ENCODE measurements at regions not wholly inside any gene's neighbourhood (a gene's known extent, or its start where the extent isn't known, plus 50 kb on each side); places are given as distances from the start of the nearest gene placed in this dataset.

DNA sequence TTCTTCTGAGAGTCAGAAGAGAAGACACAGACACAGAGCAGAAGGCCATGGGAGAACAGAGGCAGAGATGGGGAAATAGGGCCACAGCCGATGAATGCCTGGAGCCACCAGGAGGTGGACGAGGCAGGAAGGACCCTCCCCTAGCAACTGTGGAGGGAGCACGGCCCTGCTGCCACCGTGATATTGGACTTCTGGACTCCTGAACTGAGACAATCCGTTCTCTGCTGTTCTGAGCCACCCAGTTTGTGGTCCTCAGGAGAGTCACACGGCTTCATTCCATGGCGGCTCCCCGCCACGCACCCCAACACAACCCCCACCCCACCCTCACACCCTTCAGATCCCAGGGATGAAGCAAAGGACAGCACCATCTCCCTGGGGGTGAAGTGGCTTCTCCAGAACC lies 338.1 kb downstream of the CTTN start:
- 87% methylated on average over 5 of the region's 9 CpGs for WGBS (ENCODE audit: insufficient coverage)
- Histone ChIP-seq H3K4me1 (ENCODE audit: control extremely low read depth in 1 of 4, control insufficient read depth in 4 of 4, insufficient read depth in 4 of 4, low read length in 3 of 4) (no peaks in the 10 kb centered on the region), H3K27ac (ENCODE audit: insufficient read depth in 1 of 2, low read depth in 1 of 2, low read length in 2 of 2, poor library complexity in 1 of 2, severe bottlenecking in 2 of 2) (no peak overlapping the region), H3K9me3 (ENCODE audit: control extremely low read depth in 1 of 5, control insufficient read depth in 4 of 5, insufficient read depth in 2 of 5, low read depth in 1 of 5, low read length in 4 of 5) (no peaks in the 10 kb centered on the region), H3K4me3 (ENCODE audit: control insufficient read depth in 1 of 7, extremely low read depth in 1 of 7, insufficient read depth in 4 of 7, low read depth in 2 of 7, low read length in 6 of 7) (no peak overlapping the region), H3K27me3 (replicated peaks in 2 of 5; ENCODE audit: control insufficient read depth in 4 of 5, insufficient read depth in 5 of 5, low read length in 4 of 5) (peaks cover 0 to 6% (median under 1%) of the 10 kb centered on the region in 5 experiments), H3K36me3 (ENCODE audit: control insufficient read depth in 4 of 4, insufficient read depth in 4 of 4, low read length in 3 of 4) (no peaks in the 10 kb centered on the region)
- POLR2A ChIA-PET: no interaction called here
- no peak for DNase-seq
- CTCF ChIA-PET: no interaction called here

DNA sequence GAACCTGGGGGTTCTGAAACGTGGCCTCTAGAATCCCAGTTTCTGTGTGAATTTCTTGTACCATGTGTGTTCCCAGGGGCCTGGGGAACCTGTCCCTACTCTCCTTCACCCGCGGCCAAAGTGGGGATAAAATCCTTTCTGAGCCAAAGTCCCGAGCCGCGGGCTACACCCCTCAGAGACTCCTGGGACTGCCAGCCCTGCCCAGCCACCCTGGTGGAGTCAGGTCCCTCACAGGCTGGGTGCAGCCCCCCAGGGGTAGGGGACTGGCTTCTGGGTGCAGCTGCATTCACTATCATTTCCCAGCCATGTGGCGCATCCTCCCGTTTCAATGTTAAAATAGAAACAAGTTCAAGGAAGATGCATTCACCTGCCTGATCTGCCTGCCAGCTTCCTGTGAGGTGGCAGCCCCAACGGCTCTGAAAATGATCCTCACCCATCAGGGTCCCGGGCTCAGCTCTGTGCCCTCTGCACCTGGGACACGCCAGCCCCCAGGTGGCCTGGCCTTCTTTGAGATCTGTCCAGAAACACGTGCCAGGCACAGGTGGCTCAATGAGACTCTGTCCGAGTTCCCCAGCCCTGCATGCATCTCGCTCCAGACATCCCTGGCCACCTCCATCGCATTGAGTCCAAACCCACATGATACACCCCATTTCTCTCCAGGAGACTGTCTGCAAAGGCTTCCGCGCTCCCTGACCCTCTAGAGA lies 338.8 kb downstream of the CTTN start:
- Histone ChIP-seq H3K4me3 (ENCODE audit: control insufficient read depth in 1 of 7, extremely low read depth in 1 of 7, insufficient read depth in 4 of 7, low read depth in 2 of 7, low read length in 6 of 7) (no peak overlapping the region), H3K27me3 (replicated peaks in 2 of 5; ENCODE audit: control insufficient read depth in 4 of 5, insufficient read depth in 5 of 5, low read length in 4 of 5) (peaks cover 0 to 9% (median 5%) of the 10 kb centered on the region in 5 experiments), H3K9me3 (ENCODE audit: control extremely low read depth in 1 of 5, control insufficient read depth in 4 of 5, insufficient read depth in 2 of 5, low read depth in 1 of 5, low read length in 4 of 5) (no peaks in the 10 kb centered on the region), H3K4me1 (ENCODE audit: control extremely low read depth in 1 of 4, control insufficient read depth in 4 of 4, insufficient read depth in 4 of 4, low read length in 3 of 4) (no peaks in the 10 kb centered on the region), H3K36me3 (ENCODE audit: control insufficient read depth in 4 of 4, insufficient read depth in 4 of 4, low read length in 3 of 4) (no peaks in the 10 kb centered on the region), H3K27ac (ENCODE audit: insufficient read depth in 1 of 2, low read depth in 1 of 2, low read length in 2 of 2, poor library complexity in 1 of 2, severe bottlenecking in 2 of 2) (no peak overlapping the region)
- CTCF ChIA-PET: no interaction called here
- DNase-seq: no peak
- POLR2A ChIA-PET: no interaction called here
- 94% methylated on average over 15 of the region's 17 CpGs for WGBS (ENCODE audit: insufficient coverage)

DNA sequence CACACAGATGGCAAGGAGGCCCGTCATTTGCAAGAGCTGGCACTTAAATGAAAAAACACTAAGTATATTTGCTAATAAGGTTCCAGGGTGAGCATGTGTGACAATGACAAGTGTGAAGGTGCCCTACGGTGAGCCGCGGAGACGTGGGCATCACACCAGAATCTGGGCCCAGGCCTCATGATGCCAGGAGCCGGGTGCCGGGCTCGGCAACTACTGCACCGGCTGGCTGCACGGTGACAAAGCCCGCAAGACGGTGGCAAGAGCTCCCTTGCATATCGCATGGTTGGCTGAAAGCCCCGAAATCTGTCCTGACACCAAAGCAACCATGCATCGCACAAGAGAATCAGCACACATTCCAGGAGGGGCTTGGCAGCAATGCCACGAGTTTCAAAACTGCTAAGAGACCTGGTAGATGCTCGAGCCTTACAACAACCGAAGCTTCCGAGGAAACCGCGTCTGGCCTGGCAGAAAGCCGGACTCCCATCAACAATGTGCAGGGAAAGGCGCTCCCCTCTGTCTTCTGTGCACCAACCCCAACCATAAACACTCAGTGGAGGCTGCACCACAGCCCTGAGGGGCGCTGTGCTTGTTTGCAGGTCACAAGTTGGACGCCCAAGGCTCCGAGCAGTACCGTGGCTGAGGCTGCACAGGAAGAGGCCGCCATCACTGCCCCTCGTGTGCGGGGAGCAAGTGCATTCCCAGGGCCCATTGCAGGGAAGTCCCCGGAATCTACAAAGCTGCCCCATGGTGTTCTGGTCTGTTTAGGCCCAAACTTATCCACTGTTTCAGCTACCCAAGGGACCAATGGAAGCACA lies 339.7 kb downstream of the CTTN start:
- Histone ChIP-seq H3K4me1 (ENCODE audit: control extremely low read depth in 1 of 4, control insufficient read depth in 4 of 4, insufficient read depth in 4 of 4, low read length in 3 of 4) (no peaks in the 10 kb centered on the region), H3K4me3 (ENCODE audit: control insufficient read depth in 1 of 7, extremely low read depth in 1 of 7, insufficient read depth in 4 of 7, low read depth in 2 of 7, low read length in 6 of 7) (no peak overlapping the region), H3K27me3 (replicated peaks in 2 of 5; ENCODE audit: control insufficient read depth in 4 of 5, insufficient read depth in 5 of 5, low read length in 4 of 5) (peaks cover 0 to 19% (median 5%) of the 10 kb centered on the region in 5 experiments), H3K36me3 (ENCODE audit: control insufficient read depth in 4 of 4, insufficient read depth in 4 of 4, low read length in 3 of 4) (no peaks in the 10 kb centered on the region), H3K9me3 (ENCODE audit: control extremely low read depth in 1 of 5, control insufficient read depth in 4 of 5, insufficient read depth in 2 of 5, low read depth in 1 of 5, low read length in 4 of 5) (no peaks in the 10 kb centered on the region), H3K27ac (ENCODE audit: insufficient read depth in 1 of 2, low read depth in 1 of 2, low read length in 2 of 2, poor library complexity in 1 of 2, severe bottlenecking in 2 of 2) (no peak overlapping the region)
- POLR2A ChIA-PET: no interaction called here
- CTCF ChIA-PET: no interaction called here
- no peak for DNase-seq
- 96% methylated on average over 30 of the region's 31 CpGs for WGBS (ENCODE audit: insufficient coverage)

DNA sequence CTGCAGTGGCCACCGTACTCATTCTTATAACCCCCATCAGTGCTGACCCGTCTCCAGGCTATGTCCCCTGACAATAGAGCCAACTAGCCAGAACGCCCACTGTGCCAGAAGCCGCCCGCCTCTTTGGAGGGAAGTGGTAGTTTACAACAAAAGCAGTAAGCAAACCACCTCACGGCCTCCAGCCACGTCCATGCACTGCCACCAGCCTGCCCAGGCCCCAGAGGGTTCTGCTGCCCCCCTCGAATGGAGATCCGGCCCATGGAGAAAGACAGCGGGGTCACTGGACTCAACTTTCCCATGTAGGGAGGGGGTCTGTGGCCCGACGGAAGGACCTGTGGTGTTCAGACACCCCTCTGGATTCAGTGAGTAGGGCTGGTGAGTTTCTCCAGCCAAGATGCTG lies 340.3 kb downstream of the CTTN start:
- no peak overlapping the region for H3K4me3 ChIP-seq (ENCODE audit: control insufficient read depth in 1 of 7, extremely low read depth in 1 of 7, insufficient read depth in 4 of 7, low read depth in 2 of 7, low read length in 6 of 7)
- H3K27me3 ChIP-seq (replicated peaks in 2 of 5; ENCODE audit: control insufficient read depth in 4 of 5, insufficient read depth in 5 of 5, low read length in 4 of 5): peaks cover 0 to 25% (median 7%) of the 10 kb centered on the region in 5 experiments
- CTCF ChIA-PET: no interaction called here
- DNase-seq: no peak
- POLR2A ChIA-PET: no interaction called here
- no peaks in the 10 kb centered on the region for H3K36me3 ChIP-seq (ENCODE audit: control insufficient read depth in 4 of 4, insufficient read depth in 4 of 4, low read length in 3 of 4)
- no peak overlapping the region for H3K27ac ChIP-seq (ENCODE audit: insufficient read depth in 1 of 2, low read depth in 1 of 2, low read length in 2 of 2, poor library complexity in 1 of 2, severe bottlenecking in 2 of 2)
- no peaks in the 10 kb centered on the region for H3K4me1 ChIP-seq (ENCODE audit: control extremely low read depth in 1 of 4, control insufficient read depth in 4 of 4, insufficient read depth in 4 of 4, low read length in 3 of 4)
- 98% methylated on average over 12 of the region's 12 CpGs for WGBS (ENCODE audit: insufficient coverage)
- H3K9me3 ChIP-seq (ENCODE audit: control extremely low read depth in 1 of 5, control insufficient read depth in 4 of 5, insufficient read depth in 2 of 5, low read depth in 1 of 5, low read length in 4 of 5): no peaks in the 10 kb centered on the region

DNA sequence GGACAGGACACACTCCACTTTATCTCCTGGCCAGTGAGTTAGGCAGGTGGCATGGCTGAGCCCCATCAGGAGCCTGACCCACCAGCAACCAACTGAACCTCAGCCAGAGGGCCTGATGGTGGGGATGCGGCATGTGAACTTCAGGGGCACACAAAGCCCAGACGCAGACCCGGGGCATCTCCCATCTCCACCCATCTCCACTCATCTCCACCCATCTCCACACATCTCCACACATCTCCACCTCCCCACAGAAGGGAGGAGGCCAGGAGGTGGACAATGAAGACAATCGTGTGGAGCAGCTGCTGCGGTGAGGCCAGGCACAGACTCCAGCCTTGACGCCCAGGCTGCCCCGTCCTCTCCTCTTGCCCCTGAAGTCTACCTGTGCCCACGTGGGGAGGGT lies 340.8 kb downstream of the CTTN start:
- no peaks in the 10 kb centered on the region for H3K4me1 ChIP-seq (ENCODE audit: control extremely low read depth in 1 of 4, control insufficient read depth in 4 of 4, insufficient read depth in 4 of 4, low read length in 3 of 4)
- no peaks in the 10 kb centered on the region for H3K9me3 ChIP-seq (ENCODE audit: control extremely low read depth in 1 of 5, control insufficient read depth in 4 of 5, insufficient read depth in 2 of 5, low read depth in 1 of 5, low read length in 4 of 5)
- DNase-seq: no peak
- no peaks in the 10 kb centered on the region for H3K36me3 ChIP-seq (ENCODE audit: control insufficient read depth in 4 of 4, insufficient read depth in 4 of 4, low read length in 3 of 4)
- H3K4me3 ChIP-seq (ENCODE audit: control insufficient read depth in 1 of 7, extremely low read depth in 1 of 7, insufficient read depth in 4 of 7, low read depth in 2 of 7, low read length in 6 of 7): no peak overlapping the region
- CTCF ChIA-PET: no interaction called here
- POLR2A ChIA-PET: no interaction called here
- H3K27ac ChIP-seq (ENCODE audit: insufficient read depth in 1 of 2, low read depth in 1 of 2, low read length in 2 of 2, poor library complexity in 1 of 2, severe bottlenecking in 2 of 2): no peak overlapping the region
- peaks cover 0 to 29% (median 7%) of the 10 kb centered on the region in 5 experiments for H3K27me3 ChIP-seq (replicated peaks in 2 of 5; ENCODE audit: control insufficient read depth in 4 of 5, insufficient read depth in 5 of 5, low read length in 4 of 5)
- 96% methylated on average over 8 of the region's 8 CpGs for WGBS (ENCODE audit: insufficient coverage)

DNA sequence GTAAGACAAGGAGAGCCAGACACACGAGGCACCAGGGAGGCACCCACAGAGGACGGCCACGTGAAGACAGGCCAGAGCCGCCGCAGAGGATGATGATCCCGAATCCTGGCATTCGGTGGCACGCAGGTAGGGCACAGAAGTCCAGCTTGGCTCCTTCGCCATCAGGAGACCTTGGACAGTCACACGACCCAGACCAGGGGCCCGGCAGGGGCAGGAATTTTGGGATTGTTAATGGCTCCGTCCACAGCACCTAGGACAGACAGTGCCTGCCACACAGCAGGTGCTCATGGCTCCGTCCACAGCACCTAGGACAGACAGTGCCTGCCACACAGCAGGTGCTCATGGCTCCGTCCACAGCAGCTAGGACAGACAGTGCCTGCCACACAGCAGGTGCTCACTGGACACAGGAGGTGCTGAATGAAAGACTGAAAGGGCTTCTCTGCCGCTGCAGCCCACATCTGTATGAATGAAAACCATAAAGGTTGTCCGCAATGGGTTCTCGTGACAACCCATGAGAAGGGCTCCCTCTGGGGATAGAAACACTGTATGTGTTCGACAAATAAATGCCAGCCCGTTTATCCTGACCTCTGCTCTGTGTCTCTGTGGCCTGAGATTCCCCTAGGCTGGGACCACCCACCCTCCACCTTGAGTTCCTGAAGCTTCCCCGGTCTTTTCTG lies 341.6 kb downstream of the CTTN start:
- DNase-seq: peak in 2 of 3 donors; percentile 9 to 11
- CTCF ChIA-PET: no interaction called here
- WGBS (ENCODE audit: insufficient coverage): 88% methylated on average over 19 of the region's 20 CpGs
- no peaks in the 10 kb centered on the region for H3K36me3 ChIP-seq (ENCODE audit: control insufficient read depth in 4 of 4, insufficient read depth in 4 of 4, low read length in 3 of 4)
- H3K27me3 ChIP-seq (replicated peaks in 2 of 5; ENCODE audit: control insufficient read depth in 4 of 5, insufficient read depth in 5 of 5, low read length in 4 of 5): peaks cover 0 to 32% (median 7%) of the 10 kb centered on the region in 5 experiments
- H3K27ac ChIP-seq (ENCODE audit: insufficient read depth in 1 of 2, low read depth in 1 of 2, low read length in 2 of 2, poor library complexity in 1 of 2, severe bottlenecking in 2 of 2): no peak overlapping the region
- no peak overlapping the region for H3K4me3 ChIP-seq (ENCODE audit: control insufficient read depth in 1 of 7, extremely low read depth in 1 of 7, insufficient read depth in 4 of 7, low read depth in 2 of 7, low read length in 6 of 7)
- no peaks in the 10 kb centered on the region for H3K4me1 ChIP-seq (ENCODE audit: control extremely low read depth in 1 of 4, control insufficient read depth in 4 of 4, insufficient read depth in 4 of 4, low read length in 3 of 4)
- H3K9me3 ChIP-seq (ENCODE audit: control extremely low read depth in 1 of 5, control insufficient read depth in 4 of 5, insufficient read depth in 2 of 5, low read depth in 1 of 5, low read length in 4 of 5): no peaks in the 10 kb centered on the region
- POLR2A ChIA-PET: interaction anchor here (0.6 kb wide), 1 partner anchor 1051 kb away, joined by 3 read pairs; no protein-coding TSS in a partner anchor

DNA sequence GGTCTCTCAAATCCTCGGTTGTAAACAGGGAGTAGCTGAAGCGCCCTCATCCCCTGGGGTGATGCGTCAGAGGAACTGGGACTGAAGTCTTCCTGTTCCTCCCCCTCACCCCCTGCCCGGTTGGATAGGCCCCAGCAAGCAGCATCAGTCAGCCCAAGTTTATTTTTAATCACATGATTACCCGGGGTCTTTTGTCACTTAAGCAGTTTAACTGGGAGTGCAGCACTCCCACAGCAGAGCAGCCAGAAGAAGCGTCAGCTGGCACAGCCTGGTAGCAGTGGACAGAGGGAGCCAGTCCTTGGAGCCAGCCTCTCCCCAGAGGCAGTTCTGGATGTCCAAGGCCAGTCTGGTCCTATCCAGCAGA lies 342.1 kb downstream of the CTTN start:
- H3K27me3 ChIP-seq (replicated peaks in 2 of 5; ENCODE audit: control insufficient read depth in 4 of 5, insufficient read depth in 5 of 5, low read length in 4 of 5): peaks cover 0 to 32% (median 7%) of the 10 kb centered on the region in 5 experiments
- ChIA-PET POLR2A (no interaction called here), CTCF (no interaction called here)
- no peak for DNase-seq
- H3K36me3 ChIP-seq (ENCODE audit: control insufficient read depth in 4 of 4, insufficient read depth in 4 of 4, low read length in 3 of 4): no peaks in the 10 kb centered on the region
- WGBS (ENCODE audit: insufficient coverage): 91% methylated on average over 5 of the region's 6 CpGs
- H3K27ac ChIP-seq (ENCODE audit: insufficient read depth in 1 of 2, low read depth in 1 of 2, low read length in 2 of 2, poor library complexity in 1 of 2, severe bottlenecking in 2 of 2): no peak overlapping the region
- H3K4me3 ChIP-seq (ENCODE audit: control insufficient read depth in 1 of 7, extremely low read depth in 1 of 7, insufficient read depth in 4 of 7, low read depth in 2 of 7, low read length in 6 of 7): no peak overlapping the region
- H3K9me3 ChIP-seq (ENCODE audit: control extremely low read depth in 1 of 5, control insufficient read depth in 4 of 5, insufficient read depth in 2 of 5, low read depth in 1 of 5, low read length in 4 of 5): no peaks in the 10 kb centered on the region
- no peaks in the 10 kb centered on the region for H3K4me1 ChIP-seq (ENCODE audit: control extremely low read depth in 1 of 4, control insufficient read depth in 4 of 4, insufficient read depth in 4 of 4, low read length in 3 of 4)
